ENCODE measurements at regions not wholly inside any gene's neighbourhood (a gene's known extent, or its start where the extent isn't known, plus 50 kb on each side); places are given as distances from the start of the nearest gene placed in this dataset.
"Not testable (repeated sequence)": the region's sequence is repeated elsewhere in the genome, so short reads cannot be mapped to it uniquely, and the experiment has no call there.

- DNase-seq (ENCODE audit: low read depth, low spot score): no peak
Observed at GRCh38 chr4:171002246-171002645, 811.0 kb upstream of the GALNTL6 start.

GRCh38 chr4:170990989-170991589 lies 822.1 kb upstream of the GALNTL6 start:
- peak; percentile 1 for DNase-seq (ENCODE audit: low read depth, low spot score)

- no peak for DNase-seq (ENCODE audit: low read depth, low spot score)
Observed at GRCh38 chr4:170988446-170988845, 824.8 kb upstream of the GALNTL6 start.

DNA sequence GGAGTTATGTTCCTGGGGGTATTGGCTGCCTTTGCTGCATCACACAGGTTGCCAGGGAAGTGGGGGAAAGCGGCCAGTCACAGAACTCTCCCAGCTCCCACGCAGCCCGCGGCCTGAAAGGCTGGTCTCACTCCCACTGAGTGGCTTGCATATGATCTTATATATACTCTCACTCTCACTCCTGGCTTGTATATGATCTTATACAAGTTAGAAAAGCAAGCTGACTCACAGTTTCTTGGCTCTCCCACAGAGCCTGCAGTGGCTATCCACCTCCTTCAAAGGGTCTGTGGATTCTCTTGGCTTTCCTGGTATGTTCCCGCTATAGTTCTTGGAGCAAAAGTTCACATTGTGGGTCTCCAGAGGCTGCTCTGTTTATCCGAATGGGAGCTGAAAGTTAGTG lies 833.5 kb upstream of the GALNTL6 start:
- DNase-seq (ENCODE audit: low read depth, low spot score): peak; percentile 4

DNA sequence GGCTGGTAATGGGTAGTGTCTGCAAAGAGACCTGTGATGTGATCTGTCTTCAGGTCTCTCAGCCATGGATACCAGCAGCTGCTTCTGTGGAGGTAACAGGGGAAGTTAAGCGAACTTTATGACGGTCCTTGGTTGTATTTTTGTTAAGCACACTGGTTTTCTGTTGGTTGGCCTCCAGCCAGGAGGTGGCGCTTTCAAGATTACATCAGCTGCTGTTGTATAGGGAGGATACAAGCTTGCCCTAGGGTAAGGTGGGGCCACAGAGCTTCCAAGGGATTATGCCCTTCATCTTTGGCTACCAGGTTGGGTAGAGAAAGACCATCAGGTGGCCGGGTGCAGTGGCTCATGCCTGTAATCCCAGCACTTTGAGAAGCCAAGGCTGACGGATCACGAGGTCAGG lies 834.2 kb upstream of the GALNTL6 start:
- DNase-seq (ENCODE audit: low read depth, low spot score): no peak

GRCh38 chr4:170949084-170949483 lies 859.3 kb upstream of the AADAT start:
- DNase-seq (ENCODE audit: low read depth, low spot score): no peak

- DNase-seq (ENCODE audit: low read depth, low spot score): no peak
Observed at GRCh38 chr4:170940043-170940724, 850.4 kb upstream of the AADAT start.

- no peak for DNase-seq (ENCODE audit: low read depth, low spot score)
Observed at GRCh38 chr4:170938588-170938987, 848.8 kb upstream of the AADAT start.

DNA sequence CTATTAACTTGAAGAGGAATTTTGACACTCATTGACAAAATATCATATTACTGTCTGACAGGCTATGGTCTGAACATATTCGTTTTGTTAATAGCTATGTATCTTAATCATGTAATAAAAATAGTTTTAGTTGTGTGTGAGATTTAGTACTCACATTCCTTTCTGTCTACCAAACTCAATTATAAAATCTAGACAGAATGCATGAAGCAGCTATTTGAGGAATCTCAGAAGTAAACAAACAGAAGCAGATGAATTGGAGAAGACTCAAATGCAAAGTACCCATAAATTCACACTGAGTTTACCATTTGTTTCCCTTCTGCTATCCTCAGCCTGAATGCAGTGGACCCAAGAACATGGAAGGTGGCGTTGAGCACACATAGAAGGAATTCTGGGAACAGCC lies 841.6 kb upstream of the AADAT start:
- no peak for DNase-seq (ENCODE audit: low read depth, low spot score)

GRCh38 chr4:170888660-170889059 lies 798.9 kb upstream of the AADAT start:
- no peak for DNase-seq (ENCODE audit: low read depth, low spot score)

GRCh38 chr4:170887396-170887795 lies 797.6 kb upstream of the AADAT start:
- no peak for DNase-seq (ENCODE audit: low read depth, low spot score)

DNA sequence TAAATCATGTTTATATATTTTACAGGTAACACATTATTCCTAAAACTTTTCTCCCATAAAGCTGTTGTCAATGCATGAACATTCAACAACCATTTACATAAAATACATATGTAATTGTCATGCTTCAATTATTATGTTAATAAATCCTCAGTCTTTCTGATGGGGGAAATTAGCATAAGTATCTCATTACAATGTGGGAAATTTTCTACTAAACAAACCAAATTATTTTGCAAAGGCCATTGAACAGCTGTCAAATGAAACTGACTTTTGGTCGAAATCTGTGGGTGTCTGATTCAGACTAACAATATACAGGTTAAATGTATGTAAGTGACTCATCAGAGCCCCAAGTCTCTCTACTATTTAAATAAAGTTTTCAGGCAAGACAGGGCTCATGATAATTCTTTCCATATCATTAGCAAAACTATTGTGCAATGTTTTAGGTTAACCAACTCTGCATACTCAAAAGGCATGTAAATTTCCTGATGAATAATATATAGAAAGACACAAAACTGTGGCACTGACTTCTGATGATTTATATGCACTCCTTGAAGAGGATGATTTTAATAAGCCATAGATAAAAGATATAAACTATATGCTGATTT lies 795.3 kb upstream of the AADAT start:
- DNase-seq (ENCODE audit: low read depth, low spot score): no peak

DNA sequence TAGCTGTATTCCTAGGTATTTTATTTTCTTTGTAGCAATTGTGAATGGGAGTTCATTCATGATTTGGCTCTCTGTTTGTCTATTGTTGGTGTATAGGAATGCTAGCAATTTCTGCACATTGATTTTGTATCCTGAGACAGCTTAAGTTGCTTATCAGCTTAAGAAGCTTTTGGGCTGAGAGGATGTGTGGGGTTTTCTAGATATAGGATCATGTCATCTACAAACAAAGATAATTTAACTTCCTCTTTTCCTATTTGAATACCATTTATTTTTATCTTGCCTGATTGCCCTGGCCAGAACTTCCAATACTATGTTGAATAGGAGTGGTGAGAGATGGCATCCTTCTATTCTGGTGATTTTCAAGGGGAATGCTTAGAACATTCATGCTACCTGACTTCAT lies 791.9 kb upstream of the AADAT start:
- not testable (repeated sequence) for DNase-seq (ENCODE audit: low read depth, low spot score)

GRCh38 chr4:170875868-170876267 lies 786.1 kb upstream of the AADAT start:
- no peak for DNase-seq (ENCODE audit: low read depth, low spot score)

DNA sequence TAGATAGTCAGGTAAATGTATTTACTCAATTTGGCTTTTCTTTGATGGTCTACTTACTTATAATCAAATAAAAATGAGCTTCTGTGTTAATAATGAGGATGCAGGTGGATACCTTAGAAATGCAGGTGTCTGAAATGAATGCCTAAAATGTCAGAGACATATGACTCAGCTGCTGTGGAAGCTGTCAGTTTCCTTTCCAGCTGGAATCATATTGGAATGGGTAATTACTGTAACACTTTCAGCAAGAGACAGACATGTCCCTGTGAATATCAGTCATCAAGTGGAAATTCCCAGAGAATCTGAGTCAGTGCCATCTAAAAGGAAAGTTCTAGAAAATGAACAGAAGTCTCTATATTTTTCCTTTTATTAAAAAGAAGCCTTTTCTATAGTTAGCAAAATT lies 783.0 kb upstream of the AADAT start:
- DNase-seq (ENCODE audit: low read depth, low spot score): no peak

DNA sequence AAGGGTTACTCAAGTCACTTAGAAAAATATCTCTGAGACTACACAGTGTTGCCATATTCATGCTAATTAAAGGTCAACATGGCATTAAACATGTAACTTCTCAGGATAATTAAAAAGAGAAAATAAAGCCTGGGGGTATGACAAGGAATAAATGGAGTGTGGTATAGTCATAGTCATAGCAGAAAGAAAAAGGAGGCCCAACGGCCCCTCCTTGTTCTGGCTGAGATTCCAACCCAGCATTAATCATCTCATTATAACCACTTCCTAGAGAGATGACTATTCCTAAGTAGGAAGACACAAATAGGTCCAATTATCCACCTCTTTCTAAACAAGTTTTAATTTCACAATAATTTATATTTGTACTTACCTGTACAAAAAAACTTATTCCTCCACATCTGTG lies 778.4 kb upstream of the AADAT start:
- DNase-seq (ENCODE audit: low read depth, low spot score): no peak

DNA sequence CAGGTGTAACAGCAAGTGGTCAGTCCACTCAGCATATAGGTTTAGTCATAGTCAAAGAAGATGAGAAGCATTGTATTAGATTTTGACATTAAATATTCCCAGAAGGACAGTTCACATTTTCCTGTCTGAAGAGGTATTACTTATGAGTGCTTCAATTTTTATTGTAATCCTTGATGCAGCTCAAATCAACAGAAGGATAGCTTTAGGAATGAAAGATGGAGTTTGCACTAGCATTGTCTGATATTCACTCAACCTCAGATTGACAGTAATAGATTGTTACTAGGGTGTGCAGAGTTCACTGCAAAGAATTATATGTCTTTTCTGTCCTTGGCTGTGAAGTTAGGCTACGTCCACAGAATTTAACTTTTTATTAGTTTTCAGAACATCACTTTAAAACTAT lies 764.3 kb upstream of the AADAT start:
- DNase-seq (ENCODE audit: low read depth, low spot score): no peak

DNA sequence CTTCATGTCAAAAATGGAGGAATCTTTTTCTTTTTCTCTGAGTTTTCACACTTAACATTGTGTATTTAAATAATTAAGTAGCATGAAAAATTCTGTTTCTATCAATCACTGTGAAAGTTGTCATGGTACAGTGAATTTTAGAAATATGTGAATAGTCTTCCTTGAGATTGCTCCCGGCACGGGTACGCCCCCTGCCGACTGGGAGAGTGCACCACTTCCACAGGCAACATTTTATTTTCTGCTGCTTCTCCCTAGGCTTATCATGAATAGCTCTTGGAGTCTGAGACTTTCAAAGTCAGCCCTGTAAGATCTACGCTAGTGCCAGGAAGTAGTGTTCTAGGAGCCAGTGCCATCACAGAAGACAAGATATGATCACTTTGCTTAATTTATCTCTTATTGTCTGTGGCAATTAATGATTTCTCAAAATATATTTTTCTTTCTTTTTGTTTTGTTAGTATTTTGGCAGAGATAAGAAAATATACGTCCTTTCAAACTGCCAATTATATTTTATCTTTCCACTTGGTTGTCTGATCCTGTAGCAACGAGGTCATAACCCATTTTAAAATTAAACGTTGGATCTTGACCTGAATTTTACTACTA lies 763.8 kb upstream of the AADAT start:
- peak; percentile 39 for DNase-seq (ENCODE audit: low read depth, low spot score)

GRCh38 chr4:170849969-170850368 lies 760.2 kb upstream of the AADAT start:
- DNase-seq (ENCODE audit: low read depth, low spot score): no peak

- DNase-seq (ENCODE audit: low read depth, low spot score): no peak
Observed at GRCh38 chr4:170827562-170828274, 738.0 kb upstream of the AADAT start.

- DNase-seq (ENCODE audit: low read depth, low spot score): no peak
Observed at GRCh38 chr4:170818786-170819185, 729.0 kb upstream of the AADAT start.

DNA sequence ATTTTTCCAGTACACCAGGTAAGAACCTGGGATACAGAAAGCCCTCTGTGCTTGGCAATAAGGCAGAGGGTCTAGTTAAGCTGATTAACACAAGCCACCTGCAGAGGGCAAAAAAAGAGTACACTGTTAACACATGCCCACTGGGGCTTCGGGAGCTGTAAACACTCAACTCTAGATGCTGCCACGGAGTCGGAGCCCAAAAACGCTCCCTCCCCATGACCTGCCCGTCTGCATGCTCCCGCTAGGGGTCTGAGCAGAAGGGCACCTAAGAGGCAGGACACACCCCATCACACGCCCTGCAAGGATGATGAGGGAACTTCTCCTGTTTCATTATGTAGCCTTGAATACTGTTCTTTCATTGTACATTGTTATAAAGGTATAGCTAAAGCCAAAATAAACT lies 715.6 kb upstream of the AADAT start:
- no peak for DNase-seq (ENCODE audit: low read depth, low spot score)
